Stimulated activated CD4-positive, alpha-beta T cell treated with anti-CD3 and anti-CD28 coated beads, Interleukin-4, amount 100 ng/mL, for 4 hours (primary cell): ENCODE measurements at regions not wholly inside any gene's neighbourhood (a gene's known extent, or its start where the extent isn't known, plus 50 kb on each side); places are given as distances from the start of the nearest gene placed in this dataset.

Experiments
- DNase-seq, 2 experiments: peaks; one replicate each; pipeline ENCODE4 v3.0.0-alpha.2; 2020

- DNase-seq: no peak
These were observed 51.9 kb upstream of the RAI14 start for GRCh38 chr5:34604119-34604675.

GRCh38 chr5:34606101-34606500, 50.0 kb upstream of the RAI14 start:
- no peak for DNase-seq
